NT2/D1 (cell line): ENCODE measurements at regions not wholly inside any gene's neighbourhood (a gene's known extent, or its start where the extent isn't known, plus 50 kb on each side); places are given as distances from the start of the nearest gene placed in this dataset.

Experiments
- DNase-seq: peaks from one replicate; pipeline ENCODE4 v3.0.0-alpha.2; 2011; ENCODE audit warnings: low read depth, low spot score
- H3K27me3 ChIP-seq: 2 replicates; pipeline ENCODE4 v1.6.0; 2011; ENCODE audit warnings: mild to moderate bottlenecking; ENCODE audit not compliant: insufficient read length, insufficient read depth
- H3K36me3 ChIP-seq: 2 replicates; pipeline ENCODE4 v1.6.1; 2011; ENCODE audit warnings: mild to moderate bottlenecking, low read length, mixed read lengths; ENCODE audit not compliant: insufficient read depth, insufficient read length
- H3K4me1 ChIP-seq: 2 replicates; pipeline ENCODE4 v1.5.1; 2011; ENCODE audit not compliant: insufficient read depth, insufficient read length
- H3K4me3 ChIP-seq: 2 replicates; pipeline ENCODE4 v1.5.1; 2011; ENCODE audit warnings: low read depth; ENCODE audit not compliant: insufficient read length
- H3K9ac ChIP-seq: 2 replicates; pipeline ENCODE4 v1.6.0; 2011; ENCODE audit warnings: low read depth; ENCODE audit not compliant: insufficient read length
- H3K9me3 ChIP-seq: 2 replicates; pipeline ENCODE4 v1.5.1; 2011; ENCODE audit warnings: mild to moderate bottlenecking, low read length; ENCODE audit not compliant: insufficient read depth
- SUZ12 ChIP-seq: IDR thresholded peaks from 2 replicates; pipeline ENCODE4 v1.6.1; 2011; ENCODE audit not compliant: insufficient read length, insufficient read depth; ENCODE audit errors: extremely low read depth
- YY1 ChIP-seq: IDR thresholded peaks from 2 replicates; pipeline ENCODE4 v1.6.1; 2011; ENCODE audit not compliant: insufficient read length, insufficient read depth
- ZNF274 ChIP-seq: IDR thresholded peaks from 2 replicates; pipeline ENCODE4 v1.6.1; 2011; ENCODE audit warnings: mild to moderate bottlenecking, low read depth, low read length

DNA sequence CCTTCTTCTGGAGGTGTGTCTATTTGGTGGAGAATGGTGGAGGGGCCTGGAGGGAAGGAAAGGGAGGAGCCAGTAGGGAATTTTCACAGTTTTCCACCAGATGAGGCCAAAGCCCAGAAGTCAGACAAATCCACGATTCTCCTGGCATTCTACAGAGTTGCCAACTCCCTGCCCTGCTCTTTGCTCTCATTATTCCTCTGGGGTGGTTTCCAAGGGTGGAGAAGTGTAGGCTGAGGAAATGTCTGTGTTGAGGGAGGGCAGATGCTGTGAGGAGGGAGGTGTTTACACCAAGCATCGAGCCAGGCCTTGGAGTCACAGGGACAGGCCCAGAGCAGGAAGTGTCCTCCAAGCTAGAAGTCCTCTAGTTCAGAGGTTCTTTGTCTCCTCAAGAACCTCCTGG, 124.1 kb upstream of the LGALSL start:
- Histone ChIP-seq H3K27me3 (no peaks in the 10 kb centered on the region), H3K4me1 (no peaks in the 10 kb centered on the region), H3K9me3 (no peaks in the 10 kb centered on the region), H3K9ac (no peak overlapping the region), H3K36me3 (no peaks in the 10 kb centered on the region), H3K4me3 (no peak overlapping the region)
- DNase-seq, result no peak
- TF ChIP-seq YY1 (no peak), ZNF274 (no peak), SUZ12 (no peak)

DNA sequence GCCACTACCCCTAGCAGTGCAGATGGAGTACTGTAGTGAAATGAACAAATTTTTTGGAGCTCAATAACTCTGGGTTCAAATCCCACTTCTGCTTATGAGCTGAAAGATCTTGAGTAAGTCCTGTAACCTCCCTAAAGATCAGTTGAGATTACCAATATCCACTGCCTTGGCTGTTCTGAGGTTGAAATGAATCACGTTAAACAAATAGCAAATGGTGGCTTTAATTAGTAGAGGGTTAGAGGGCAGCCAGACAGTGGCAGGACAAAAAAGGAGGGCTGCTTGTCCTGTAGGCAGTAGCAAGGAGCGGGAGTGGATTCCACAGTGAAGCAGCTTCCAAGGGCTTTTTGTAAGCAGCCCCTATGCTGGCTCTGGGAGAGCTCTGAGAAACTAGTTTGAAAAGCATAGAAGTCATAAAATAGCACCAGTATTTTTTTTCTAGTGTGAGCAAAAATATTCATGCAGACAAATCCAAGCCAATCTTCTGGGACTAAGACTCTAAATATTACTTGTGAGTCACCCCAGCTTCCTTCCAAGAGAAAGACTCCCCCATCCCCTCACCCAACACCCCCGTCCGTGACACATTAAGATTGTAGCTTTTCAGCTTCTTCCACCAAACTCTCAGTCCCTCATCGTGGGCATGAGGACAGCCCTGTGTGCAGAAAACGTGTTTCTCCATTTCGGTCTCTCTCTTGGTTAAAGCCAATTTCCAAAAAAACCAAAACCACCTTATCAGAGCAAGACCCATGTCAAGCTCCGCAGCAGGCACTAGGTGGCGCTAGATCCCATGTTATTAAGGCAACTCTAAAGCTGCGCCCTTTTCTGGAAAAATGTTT, 123.5 kb upstream of the LGALSL start:
- DNase-seq, result peak; percentile 96
- Histone ChIP-seq H3K36me3 (no peaks in the 10 kb centered on the region), H3K4me1 (no peaks in the 10 kb centered on the region), H3K9ac (peak overlapping the region; percentile 4), H3K27me3 (no peaks in the 10 kb centered on the region), H3K4me3 (no peak overlapping the region), H3K9me3 (no peaks in the 10 kb centered on the region)
- TF ChIP-seq ZNF274 (no peak), YY1 (no peak), SUZ12 (no peak)

DNA sequence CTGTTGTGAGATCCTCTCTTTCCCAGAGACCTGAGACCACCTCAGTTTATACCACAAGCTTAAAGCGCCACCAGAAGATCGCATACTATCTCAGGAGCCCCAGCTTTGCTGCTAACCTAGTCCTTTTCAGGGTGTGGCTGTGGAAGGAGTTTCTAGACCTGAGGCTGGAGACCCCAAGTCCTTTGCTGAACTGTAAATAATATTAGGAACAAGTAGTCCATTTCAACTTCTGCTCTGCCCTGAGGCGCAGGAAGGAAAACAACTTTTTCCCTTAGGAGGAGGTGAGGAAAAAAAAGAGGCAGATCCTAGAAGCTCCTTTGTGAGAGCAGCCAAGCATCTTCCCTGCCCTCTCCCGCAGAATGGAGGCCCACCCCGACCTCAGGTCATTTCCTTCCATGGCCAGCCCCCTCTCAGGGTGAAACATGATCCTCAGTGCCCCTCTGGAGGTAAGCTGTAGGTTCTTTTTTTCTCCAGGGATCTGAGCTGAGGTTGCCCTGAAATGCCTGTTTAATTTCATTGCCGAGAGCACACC, 122.8 kb upstream of the LGALSL start:
- DNase-seq, result peak; percentile 52
- no peak overlapping the region for H3K9ac ChIP-seq
- TF ChIP-seq YY1 (no peak), ZNF274 (no peak), SUZ12 (no peak)
- H3K9me3 ChIP-seq, result no peaks in the 10 kb centered on the region
- no peak overlapping the region for H3K4me3 ChIP-seq
- no peaks in the 10 kb centered on the region for H3K27me3 ChIP-seq
- no peaks in the 10 kb centered on the region for H3K4me1 ChIP-seq
- no peaks in the 10 kb centered on the region for H3K36me3 ChIP-seq

DNA sequence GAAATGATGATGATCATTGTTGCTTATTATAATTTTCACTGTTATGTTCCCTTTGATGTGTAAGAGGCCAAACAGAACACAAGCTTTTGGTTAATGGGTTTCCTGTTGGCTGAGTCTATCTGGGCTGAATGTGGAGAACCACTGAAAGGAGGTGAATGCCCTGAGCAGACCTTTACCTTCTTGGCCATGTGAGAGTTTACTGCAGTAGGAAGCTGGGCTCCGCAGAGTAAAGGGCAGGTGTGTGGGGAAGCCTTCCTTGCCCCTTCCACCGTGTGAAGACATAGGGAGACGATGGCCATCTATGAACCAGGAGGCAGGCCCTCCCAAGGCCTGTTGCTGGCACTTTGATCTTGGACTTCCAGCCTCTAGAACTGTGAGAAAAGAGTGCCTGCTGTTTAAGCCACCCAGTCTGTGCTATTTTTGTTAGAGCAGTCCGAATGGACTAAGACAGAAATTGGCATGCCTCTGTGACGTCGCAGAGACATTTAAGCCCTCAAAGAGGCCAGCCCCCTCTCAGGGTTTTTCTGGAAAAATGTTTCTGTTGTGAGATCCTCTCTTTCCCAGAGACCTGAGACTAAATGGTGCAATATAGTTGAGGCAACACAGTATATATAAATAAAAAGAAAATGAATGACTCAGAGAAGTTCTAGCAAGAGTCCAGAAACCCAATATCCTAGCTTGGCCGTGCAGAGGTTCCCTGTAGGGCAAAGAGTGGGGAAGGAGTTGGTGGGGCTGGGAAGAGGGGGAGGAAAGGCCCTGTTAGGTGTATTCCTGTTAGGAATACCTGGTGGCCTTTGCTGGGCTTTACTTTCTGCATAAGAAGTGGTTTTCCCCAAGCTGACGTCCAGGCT, 121.9 kb upstream of the LGALSL start:
- Histone ChIP-seq H3K4me3 (no peak overlapping the region), H3K4me1 (no peaks in the 10 kb centered on the region), H3K9me3 (0 out of 2 replicates have a peak, but pooled peaks cover 5% of the 10 kb centered on the region), H3K36me3 (no peaks in the 10 kb centered on the region), H3K27me3 (no peaks in the 10 kb centered on the region), H3K9ac (no peak overlapping the region)
- no peak for TF ChIP-seq SUZ12
- TF ChIP-seq ZNF274, result no peak
- no peak for TF ChIP-seq YY1
- DNase-seq, result no peak

DNA sequence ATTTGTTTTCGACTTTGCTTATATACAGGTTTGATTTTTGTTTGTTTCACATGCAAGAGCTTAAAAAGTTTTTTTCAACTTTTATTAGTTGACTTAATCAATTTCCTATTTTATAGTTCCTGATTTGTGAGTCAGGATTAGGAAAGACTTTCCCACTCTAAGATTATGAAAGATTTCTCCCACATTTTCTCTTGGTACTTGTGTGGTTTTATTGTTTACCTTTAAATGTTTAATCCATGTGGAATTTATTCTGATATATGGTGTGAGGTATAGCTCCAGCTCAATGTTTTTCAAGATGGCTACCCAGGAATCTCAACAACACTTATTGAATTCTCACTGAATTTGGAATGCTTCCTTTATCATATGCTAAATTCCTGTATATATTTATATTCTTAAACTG, 117.8 kb upstream of the LGALSL start:
- H3K4me1 ChIP-seq, result peaks cover 1% of the 10 kb centered on the region
- no peak overlapping the region for H3K9ac ChIP-seq
- DNase-seq, result no peak
- H3K4me3 ChIP-seq, result no peak overlapping the region
- H3K9me3 ChIP-seq, result 0 out of 2 replicates have a peak, but pooled peaks cover 5% of the 10 kb centered on the region
- TF ChIP-seq YY1 (no peak), SUZ12 (no peak), ZNF274 (no peak)
- H3K27me3 ChIP-seq, result no peaks in the 10 kb centered on the region
- H3K36me3 ChIP-seq, result no peaks in the 10 kb centered on the region

DNA sequence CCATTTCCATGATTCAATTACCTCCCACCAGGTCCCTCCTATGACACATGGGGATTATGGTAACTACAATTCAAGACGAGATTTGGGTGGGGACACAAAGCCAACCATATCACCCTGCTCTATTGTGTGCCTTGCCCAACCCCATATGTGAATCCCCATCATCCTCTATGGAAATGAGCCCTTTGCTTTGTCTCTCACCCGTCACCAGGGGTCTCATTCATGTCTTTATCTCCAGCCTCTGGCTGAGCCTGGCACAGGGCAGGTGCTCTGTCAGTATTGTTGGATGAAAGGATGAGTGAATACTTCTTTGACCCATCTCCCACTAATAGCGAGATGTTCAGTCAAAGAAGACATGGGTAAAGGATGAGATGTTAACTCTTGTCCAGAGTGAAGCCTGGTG, 116.6 kb upstream of the LGALSL start:
- Histone ChIP-seq H3K27me3 (no peaks in the 10 kb centered on the region), H3K4me3 (no peak overlapping the region)
- no peak for DNase-seq

More for the DNA sequence above, 116.6 kb upstream of the LGALSL start:
- no peaks in the 10 kb centered on the region for H3K36me3 ChIP-seq
- 0 out of 2 replicates have a peak, but pooled peaks cover 5% of the 10 kb centered on the region for H3K9me3 ChIP-seq
- H3K9ac ChIP-seq, result no peak overlapping the region
- H3K4me1 ChIP-seq, result peaks cover 1% of the 10 kb centered on the region
- TF ChIP-seq YY1, result no peak
- TF ChIP-seq SUZ12, result no peak
- no peak for TF ChIP-seq ZNF274
